ENCODE measurements at regions not wholly inside any gene's neighbourhood (a gene's known extent, or its start where the extent isn't known, plus 50 kb on each side); places are given as distances from the start of the nearest gene placed in this dataset.
"Not testable (repeated sequence)": the region's sequence is repeated elsewhere in the genome, so short reads cannot be mapped to it uniquely, and the experiment has no call there.

DNA sequence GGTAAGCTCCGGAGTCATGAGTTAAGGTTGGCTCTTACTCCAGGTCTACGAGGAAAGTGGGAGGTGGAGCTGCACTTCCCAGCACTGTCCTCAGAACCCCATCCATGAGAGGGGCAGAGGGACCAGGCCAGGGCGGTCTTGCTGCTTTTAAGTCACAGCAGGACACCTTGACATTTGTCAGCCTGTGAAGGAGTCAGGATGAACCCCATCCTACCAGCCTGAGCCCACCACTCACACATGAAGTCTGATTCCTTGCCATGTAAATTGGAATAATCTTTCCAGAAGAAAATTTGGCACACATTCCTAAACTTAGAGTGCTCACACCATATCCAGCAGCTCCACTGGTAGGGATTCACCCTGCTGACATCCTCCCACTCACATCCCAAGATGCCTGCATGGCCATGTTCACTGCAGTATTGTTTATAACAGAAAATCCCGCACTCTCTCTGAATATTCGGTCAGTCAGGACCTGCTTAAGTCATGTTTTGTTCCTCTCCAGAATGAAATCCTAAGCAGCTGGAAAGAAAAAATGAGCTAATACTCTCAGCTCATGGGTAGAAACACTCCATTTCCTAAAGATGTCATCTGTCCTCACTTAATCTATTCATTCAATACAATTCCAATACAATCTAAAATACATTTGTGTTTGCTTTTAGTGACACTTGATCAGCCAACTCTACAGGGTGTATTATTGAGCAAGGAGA, 79.3 kb upstream of the COL5A1 start:
- no peak for DNase-seq

DNA sequence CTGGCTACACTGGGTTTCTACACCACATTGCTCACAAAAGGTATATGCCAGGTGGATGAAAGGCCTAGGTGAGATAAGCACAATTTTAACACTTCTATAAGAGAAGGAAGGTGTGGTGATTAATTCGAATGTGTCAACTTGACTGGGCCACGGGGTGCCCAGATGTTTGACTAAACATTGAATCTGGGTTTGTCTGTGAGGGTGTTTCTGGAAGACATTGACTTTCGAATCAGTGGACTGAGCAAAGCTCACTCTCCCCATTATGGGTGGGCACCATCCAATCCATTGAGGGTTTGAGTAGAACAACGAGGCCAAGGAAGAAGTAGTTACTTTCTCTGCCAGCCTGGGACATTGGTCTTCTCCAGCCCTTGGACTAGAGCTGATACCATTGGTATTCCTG, 78.2 kb upstream of the COL5A1 start:
- DNase-seq: no peak

DNA sequence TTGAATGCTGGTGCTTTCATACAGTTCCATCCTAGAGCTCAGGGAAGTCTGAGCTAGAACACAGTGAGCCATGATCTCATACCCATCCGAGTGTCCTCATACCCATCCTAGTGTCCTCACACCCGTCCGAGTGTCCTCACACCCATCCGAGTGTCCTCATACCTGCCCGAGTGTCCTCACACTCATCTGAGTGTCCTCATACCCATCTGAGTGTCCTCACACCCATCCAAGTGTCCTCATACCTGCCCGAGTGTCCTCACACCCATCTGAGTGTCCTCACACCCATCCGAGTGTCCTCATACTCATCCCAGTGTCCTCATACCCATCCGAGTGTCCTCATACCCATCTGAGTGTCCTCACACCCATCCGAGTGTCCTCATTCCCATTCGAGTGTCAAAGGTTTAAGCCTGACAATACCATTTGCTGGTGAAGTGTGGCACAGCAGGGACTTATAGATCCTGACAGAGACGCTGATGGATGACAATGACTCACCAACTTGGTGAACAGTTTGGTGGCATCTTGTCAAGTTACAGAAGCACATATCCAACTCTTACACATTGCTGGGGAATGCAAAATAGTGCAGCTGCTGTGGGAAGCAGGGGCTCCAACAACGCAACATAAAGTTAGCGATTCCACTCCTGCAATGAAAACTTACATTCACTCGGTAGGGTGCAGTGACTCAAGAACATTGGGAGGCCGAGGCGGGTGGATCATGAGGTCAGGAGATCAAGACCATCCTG, 77.0 kb upstream of the COL5A1 start:
- DNase-seq: no peak

- no peak for DNase-seq
Measured at GRCh38 chr9:134565316-134565915, 76.2 kb upstream of the COL5A1 start.

- DNase-seq: no peak
Measured at GRCh38 chr9:134566196-134566847, 75.3 kb upstream of the COL5A1 start.

GRCh38 chr9:134566936-134567335, 74.7 kb upstream of the COL5A1 start:
- DNase-seq: no peak

DNA sequence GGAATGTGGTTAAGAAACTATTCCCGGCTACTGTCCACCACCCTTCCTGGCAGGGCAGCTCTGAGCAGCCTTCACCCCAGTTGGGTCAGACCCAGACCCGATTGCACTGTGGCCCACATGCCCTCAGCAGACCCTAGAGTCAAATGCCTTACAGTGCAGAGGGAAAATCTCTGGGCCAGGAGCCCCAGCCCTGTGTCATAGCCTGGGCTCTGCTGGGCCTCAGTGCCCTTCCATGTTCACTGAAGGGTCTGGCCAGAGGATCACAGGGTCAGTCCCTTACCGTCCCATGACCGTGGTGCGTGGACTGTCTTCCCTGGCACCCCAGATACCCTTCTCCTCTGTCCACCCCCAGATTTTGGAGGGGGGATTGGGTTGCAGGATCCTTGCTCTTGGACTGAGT, 73.5 kb upstream of the COL5A1 start:
- DNase-seq: no peak

- DNase-seq: no peak
Measured at GRCh38 chr9:134568811-134569210, 72.8 kb upstream of the COL5A1 start.

DNA sequence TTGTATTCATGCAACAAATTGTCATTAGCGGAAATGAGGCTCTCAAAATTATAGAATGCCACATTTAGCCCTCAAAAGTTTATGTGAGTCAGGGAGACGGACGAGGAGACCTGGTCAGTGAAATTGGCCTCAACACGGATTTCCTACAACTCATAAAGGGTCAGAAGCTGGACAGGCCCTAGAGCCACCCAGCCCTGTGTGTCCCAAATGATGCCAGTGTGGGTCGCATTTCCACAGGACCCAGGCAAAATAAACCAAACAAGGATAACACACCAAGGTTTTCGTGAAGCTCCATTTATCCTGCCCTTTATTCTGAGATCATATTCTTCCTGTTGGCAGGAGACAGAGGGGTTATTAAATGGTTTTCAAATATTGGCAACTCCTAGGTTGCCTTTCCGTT, 72.0 kb upstream of the COL5A1 start:
- DNase-seq: no peak

DNA sequence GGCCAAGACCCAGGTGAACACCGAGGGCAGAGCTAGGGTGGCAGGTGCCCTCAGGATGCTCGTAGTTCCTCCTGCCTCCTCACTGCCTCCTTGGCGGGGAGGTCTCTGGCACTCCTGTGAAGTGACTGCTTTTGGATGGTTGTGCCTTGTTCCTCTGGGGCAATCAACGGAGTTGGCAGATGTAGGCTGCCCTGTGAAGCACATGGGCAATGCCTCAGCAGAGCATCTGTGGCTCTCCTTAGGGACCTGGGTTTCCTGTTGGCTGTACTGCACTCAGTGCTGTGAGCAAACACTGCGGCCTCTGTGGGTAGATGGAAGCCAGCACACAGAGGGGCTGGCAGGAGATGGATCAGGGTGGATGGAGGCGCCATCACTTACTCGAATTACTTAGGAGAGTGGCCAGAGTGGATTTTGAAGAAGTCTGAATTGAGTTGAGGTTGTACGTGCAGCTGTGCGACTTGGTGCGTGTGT, 71.4 kb upstream of the COL5A1 start:
- DNase-seq: peak; percentile 83

GRCh38 chr9:134570711-134571325, 70.8 kb upstream of the COL5A1 start:
- no peak for DNase-seq

DNA sequence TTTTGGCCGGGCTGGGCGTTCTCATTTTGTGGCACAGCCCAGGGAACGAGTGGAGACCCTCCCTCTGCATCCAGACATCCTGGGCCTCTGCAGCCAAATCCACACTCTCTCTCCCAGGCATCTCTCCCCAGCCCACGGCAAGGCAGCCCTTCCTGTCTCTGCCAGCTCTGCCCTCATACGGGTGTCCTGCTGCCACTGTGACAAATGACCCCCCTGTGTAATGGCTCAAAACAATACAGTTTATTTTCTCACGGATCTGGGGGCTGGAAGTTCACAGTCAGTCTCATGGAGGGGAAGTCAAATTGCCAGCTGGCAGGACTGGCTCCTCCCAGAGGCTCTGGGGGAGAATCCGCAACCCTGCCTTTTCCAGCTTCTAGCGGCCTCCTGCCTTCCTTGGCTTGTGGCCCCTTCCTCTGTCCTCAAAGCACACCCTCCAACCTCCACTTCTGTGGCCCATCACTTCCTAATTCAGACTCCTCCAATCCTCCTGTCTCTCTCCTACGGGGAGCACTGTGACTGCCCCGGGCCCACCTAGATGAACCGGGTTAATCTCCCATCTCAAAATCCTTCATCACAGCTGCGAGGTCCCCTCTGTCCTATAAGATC, 70.2 kb upstream of the COL5A1 start:
- no peak for DNase-seq

DNA sequence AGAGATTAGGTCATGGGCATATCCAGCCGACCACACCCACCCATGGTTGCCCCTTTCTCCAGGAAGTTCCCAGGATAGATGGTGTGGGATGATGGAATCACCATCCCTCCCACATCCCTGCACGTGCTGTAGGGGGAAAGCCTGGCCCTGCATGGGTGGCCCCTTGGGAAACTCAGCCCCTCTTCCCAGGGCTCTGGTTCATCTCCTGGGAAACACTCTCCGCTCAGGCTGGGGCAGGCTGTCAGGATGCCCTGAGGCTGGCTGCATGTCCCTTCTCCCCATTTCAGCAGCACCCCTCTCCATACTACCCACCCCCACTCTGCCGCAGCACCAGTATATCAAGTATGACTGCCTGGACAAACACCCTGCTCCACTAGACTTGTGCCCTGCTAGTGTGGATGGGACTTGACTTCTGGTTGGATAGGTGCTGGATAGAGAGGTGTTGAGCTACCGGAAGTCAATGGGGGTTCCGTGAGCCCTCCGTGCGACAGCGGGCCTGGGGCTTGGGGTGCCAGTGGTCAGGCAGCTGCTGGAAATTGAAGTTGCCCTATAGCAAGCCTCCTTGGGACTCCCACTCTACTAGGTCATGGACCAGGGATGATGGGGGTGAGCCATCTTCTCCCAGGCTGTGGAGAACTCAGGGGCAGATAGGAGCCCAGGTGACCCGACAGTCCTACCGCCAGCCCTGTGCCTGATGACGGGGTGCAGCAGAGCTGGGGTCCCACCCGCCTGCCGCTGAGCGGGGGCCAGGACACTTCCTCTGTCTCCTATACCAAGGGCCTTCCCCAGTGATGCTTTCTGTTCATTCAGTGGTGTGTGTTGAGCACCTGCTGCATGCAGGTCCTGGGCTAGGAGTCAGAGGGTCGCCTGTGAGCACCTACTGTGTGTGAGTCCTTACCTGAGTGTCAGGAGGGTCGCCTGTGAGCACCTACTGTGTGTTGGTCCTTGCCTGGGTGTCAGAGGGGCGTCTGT, 69.4 kb upstream of the COL5A1 start:
- no peak for DNase-seq

GRCh38 chr9:134574686-134575085, 66.9 kb upstream of the COL5A1 start:
- not testable (repeated sequence) for DNase-seq

DNA sequence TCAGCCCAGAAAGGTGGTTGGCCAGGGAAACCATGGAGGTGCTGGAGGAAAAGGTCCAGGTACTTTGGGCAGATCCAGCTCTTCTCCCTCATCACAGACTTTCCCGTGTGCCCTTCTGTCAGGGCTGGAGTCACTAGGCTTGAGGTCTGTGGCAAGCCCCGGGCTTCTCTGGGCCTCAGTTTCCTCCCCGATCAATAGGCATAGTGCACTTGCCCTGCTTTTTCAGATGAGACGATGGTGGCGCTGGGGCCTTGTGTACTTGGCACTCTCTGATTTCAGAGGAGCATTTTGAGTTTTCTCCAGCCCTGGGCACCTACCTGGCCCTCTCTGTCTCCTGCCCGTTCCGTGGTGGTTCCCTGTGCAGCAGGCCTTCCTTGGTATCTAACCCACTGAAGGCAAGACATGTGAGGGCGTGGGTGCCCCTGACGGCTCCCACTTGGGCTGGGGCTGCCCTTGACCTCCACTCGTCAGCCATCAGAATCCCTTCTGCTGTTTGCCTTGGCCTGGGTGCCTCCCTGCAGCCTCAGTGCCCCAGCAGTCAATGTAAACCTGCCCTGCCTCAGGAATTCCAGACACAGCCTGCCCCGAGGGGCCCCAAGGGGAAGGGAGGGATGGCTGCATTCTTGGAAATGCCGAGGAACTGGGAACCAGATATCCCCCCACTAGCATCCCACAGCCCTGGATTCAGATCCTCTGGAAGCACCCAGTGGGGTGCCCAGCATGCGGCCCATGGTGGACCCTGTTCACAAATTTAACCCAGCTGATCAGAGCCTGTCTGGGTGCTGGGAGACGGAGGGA, 66.3 kb upstream of the COL5A1 start:
- no peak for DNase-seq

- no peak for DNase-seq
Measured at GRCh38 chr9:134575901-134576176, 65.8 kb upstream of the COL5A1 start.

DNA sequence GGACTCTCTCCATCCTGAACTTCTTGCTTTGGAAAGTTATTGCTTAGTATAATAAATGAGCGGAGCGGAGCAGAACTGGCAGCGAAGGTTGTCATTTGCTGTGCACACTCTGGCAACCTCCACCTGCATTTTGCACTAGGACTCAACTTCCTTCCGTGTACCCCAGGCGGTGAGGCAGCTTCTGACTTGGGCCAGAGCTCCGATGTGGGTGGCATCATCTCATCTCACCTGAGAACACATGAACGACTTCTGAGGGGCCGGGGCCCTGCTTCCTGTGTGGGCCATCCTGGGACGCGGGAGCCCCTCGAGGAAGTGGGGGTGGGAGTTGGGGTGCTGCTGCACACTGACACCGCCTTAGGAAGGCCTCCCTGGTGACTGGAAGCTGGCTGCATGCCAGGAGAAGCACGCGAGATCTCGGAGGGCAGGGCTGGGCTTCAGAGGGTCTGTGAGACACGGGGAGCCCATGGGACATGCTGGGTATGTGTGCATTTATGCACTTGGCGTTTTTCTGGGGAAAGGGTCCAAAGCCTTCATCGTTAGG, 56.5 kb upstream of the COL5A1 start:
- no peak for DNase-seq

GRCh38 chr9:134585746-134586706, 55.6 kb upstream of the COL5A1 start:
- DNase-seq: peak; percentile 25

- DNase-seq: no peak
Measured at GRCh38 chr9:134589748-134590147, 51.9 kb upstream of the COL5A1 start.

All from NCI-H1694 (cell line).